ENCODE measurements at regions not wholly inside any gene's neighbourhood (a gene's known extent, or its start where the extent isn't known, plus 50 kb on each side); places are given as distances from the start of the nearest gene placed in this dataset.

- FAIRE-seq: no peak
- 3% methylated on average over 5 of the region's 15 CpGs for WGBS (ENCODE audit: low lambda C conversion rate)
- Histone ChIP-seq H3K4me3 (replicated peaks in 1 of 3; ENCODE audit: insufficient read depth in 1 of 3, low read depth in 2 of 3, low read length in 3 of 3) (no peak overlapping the region), H3K27ac (ENCODE audit: extremely low read length, insufficient read depth, low read length) (no peak overlapping the region), H3K27me3 (ENCODE audit: control insufficient read depth in 1 of 2, insufficient read depth in 2 of 2, low read length in 2 of 2) (peaks cover 10 to 77% of the 10 kb centered on the region in 2 experiments; a peak in 4 of 5 replicates), H3K9me3 (ENCODE audit: low read length) (no peaks in the 10 kb centered on the region), H4K20me1 (ENCODE audit: insufficient read depth, low read length) (0 out of 2 replicates have a peak, but pooled peaks cover 6% of the 10 kb centered on the region), H3K36me3 (replicated peaks in 1 of 2; ENCODE audit: control insufficient read depth in 1 of 2, insufficient read depth in 2 of 2, low read length in 2 of 2) (no peaks in the 10 kb centered on the region), H3K4me1 (ENCODE audit: insufficient read depth, low read length) (no peaks in the 10 kb centered on the region), H3K9ac (ENCODE audit: insufficient read depth, low read depth, low read length) (no peak overlapping the region), H3K79me2 (ENCODE audit: insufficient read depth, low read length) (no peaks in the 10 kb centered on the region), H3K4me2 (ENCODE audit: low read depth, low read length) (no peak overlapping the region), H2AFZ (ENCODE audit: low read length) (no peak overlapping the region)
- intact Hi-C loops (cut with micrococcal nuclease; ENCODE audit: unreplicated experiment) (no loop called here), in situ Hi-C loops (cut with HindIII; ENCODE audit: extremely low pct_ligation_motif_present, low pct_unique_long_range_greater_than_20kb) (no loop called here)
- ChIA-PET POLR2A (no interaction called here), CTCF (ENCODE audit: low intra/inter-chr PET ratio, low total read pairs) (no interaction called here)
- TF ChIP-seq, protein P1, sequence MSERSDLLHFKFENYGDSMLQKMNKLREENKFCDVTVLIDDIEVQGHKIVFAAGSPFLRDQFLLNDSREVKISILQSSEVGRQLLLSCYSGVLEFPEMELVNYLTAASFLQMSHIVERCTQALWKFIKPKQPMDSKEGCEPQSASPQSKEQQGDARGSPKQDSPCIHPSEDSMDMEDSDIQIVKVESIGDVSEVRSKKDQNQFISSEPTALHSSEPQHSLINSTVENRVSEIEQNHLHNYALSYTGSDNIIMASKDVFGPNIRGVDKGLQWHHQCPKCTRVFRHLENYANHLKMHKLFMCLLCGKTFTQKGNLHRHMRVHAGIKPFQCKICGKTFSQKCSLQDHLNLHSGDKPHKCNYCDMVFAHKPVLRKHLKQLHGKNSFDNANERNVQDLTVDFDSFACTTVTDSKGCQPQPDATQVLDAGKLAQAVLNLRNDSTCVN (CRISPR knock-in tag; IDR thresholded peaks at IDR 0.05; ENCODE audit: borderline replicate concordance): no peak
- no peak for TF ChIP-seq SRF (IDR thresholded peaks at IDR 0.05; ENCODE audit: low read depth, low read length)
- TF ChIP-seq TBP (CRISPR knock-in tag; IDR thresholded peaks at IDR 0.05): no peak
- TF ChIP-seq U2AF2 (IDR thresholded peaks at IDR 0.05; ENCODE audit: low read depth, low read length): no peak
- TF ChIP-seq THAP11 (CRISPR knock-in tag; IDR thresholded peaks at IDR 0.05): no peak
- no peak for TF ChIP-seq SOX13 (IDR thresholded peaks at IDR 0.05)
- TF ChIP-seq SOX13 (CRISPR knock-in tag; conservative IDR thresholded peaks at IDR 0.05 in 1 of 2, IDR thresholded peaks at IDR 0.05 in 1 of 2): no peak
- TF ChIP-seq ATF2 (CRISPR knock-in tag; IDR thresholded peaks at IDR 0.05): no peak
- no peak for TF ChIP-seq ZNF337 (CRISPR knock-in tag; IDR thresholded peaks at IDR 0.05; ENCODE audit: borderline replicate concordance, low read depth)
- TF ChIP-seq SETDB1 (CRISPR knock-in tag; IDR thresholded peaks at IDR 0.05; ENCODE audit: borderline replicate concordance): no peak
- TF ChIP-seq ZNF326 (CRISPR knock-in tag; IDR thresholded peaks at IDR 0.05; ENCODE audit: borderline replicate concordance): no peak
- TF ChIP-seq ZNF256 (CRISPR knock-in tag; conservative IDR thresholded peaks at IDR 0.05): no peak
- TF ChIP-seq, protein P2, sequence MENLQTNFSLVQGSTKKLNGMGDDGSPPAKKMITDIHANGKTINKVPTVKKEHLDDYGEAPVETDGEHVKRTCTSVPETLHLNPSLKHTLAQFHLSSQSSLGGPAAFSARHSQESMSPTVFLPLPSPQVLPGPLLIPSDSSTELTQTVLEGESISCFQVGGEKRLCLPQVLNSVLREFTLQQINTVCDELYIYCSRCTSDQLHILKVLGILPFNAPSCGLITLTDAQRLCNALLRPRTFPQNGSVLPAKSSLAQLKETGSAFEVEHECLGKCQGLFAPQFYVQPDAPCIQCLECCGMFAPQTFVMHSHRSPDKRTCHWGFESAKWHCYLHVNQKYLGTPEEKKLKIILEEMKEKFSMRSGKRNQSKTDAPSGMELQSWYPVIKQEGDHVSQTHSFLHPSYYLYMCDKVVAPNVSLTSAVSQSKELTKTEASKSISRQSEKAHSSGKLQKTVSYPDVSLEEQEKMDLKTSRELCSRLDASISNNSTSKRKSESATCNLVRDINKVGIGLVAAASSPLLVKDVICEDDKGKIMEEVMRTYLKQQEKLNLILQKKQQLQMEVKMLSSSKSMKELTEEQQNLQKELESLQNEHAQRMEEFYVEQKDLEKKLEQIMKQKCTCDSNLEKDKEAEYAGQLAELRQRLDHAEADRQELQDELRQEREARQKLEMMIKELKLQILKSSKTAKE (CRISPR knock-in tag; IDR thresholded peaks at IDR 0.05; ENCODE audit: borderline replicate concordance): no peak
- TF ChIP-seq ZNF180 (CRISPR knock-in tag; IDR thresholded peaks at IDR 0.05; ENCODE audit: borderline replicate concordance, low read depth): no peak
- no peak for TF ChIP-seq MEF2D (CRISPR knock-in tag; IDR thresholded peaks at IDR 0.05)
- TF ChIP-seq HNRNPUL1 (IDR thresholded peaks at IDR 0.05; ENCODE audit: low read depth, low read length): no peak
- no peak for TF ChIP-seq KMT2A (CRISPR knock-in tag; IDR thresholded peaks at IDR 0.05)
- no peak for TF ChIP-seq MYC (CRISPR knock-in tag; IDR thresholded peaks at IDR 0.05; ENCODE audit: borderline replicate concordance)
- TF ChIP-seq ZSCAN20 (CRISPR knock-in tag; IDR thresholded peaks at IDR 0.05; ENCODE audit: borderline replicate concordance): no peak
- ATAC-seq: no peak
- no peak for DNase-seq (ENCODE audit: low spot score)
- no TSS peak for BruUV-seq (replicated peaks)
Observed at GRCh38 chr22:48425091-48425506, 1402.6 kb downstream of the BRD1 start.

Data from HepG2 (cell line).